HG03060 (cell line): ENCODE measurements at regions not wholly inside any gene's neighbourhood (a gene's known extent, or its start where the extent isn't known, plus 50 kb on each side); places are given as distances from the start of the nearest gene placed in this dataset.
"Not testable (repeated sequence)": the region's sequence is repeated elsewhere in the genome, so short reads cannot be mapped to it uniquely, and the experiment has no call there.

ENCODE experiments used
- ATAC-seq: cut with Tn5 transposase; IDR thresholded peaks from one replicate; pipeline ENCODE4 v1.9.1; 2021; ENCODE audit warnings: low read depth, moderate number of reproducible peaks; ENCODE audit not compliant: unreplicated experiment

- ATAC-seq, result no peak
Observed at GRCh38 chr4:28822163-28822562, 1898.0 kb upstream of the PCDH7 start.

GRCh38 chr4:28827866-28828265 lies 1892.3 kb upstream of the PCDH7 start:
- no peak for ATAC-seq

- ATAC-seq, result no peak
Observed at GRCh38 chr4:28831867-28832266, 1888.3 kb upstream of the PCDH7 start.

GRCh38 chr4:28832444-28832843 lies 1887.7 kb upstream of the PCDH7 start:
- no peak for ATAC-seq

- ATAC-seq, result no peak
Observed at GRCh38 chr4:28834120-28834519, 1886.0 kb upstream of the PCDH7 start.

GRCh38 chr4:28835501-28835900 lies 1884.7 kb upstream of the PCDH7 start:
- ATAC-seq, result no peak

- ATAC-seq, result no peak
Observed at GRCh38 chr4:28842271-28842670, 1877.9 kb upstream of the PCDH7 start.

- no peak for ATAC-seq
Observed at GRCh38 chr4:28845158-28845557, 1875.0 kb upstream of the PCDH7 start.

GRCh38 chr4:28857028-28857427 lies 1863.1 kb upstream of the PCDH7 start:
- not testable (repeated sequence) for ATAC-seq

GRCh38 chr4:28868841-28869240 lies 1851.3 kb upstream of the PCDH7 start:
- no peak for ATAC-seq

- no peak for ATAC-seq
Observed at GRCh38 chr4:28879178-28879577, 1841.0 kb upstream of the PCDH7 start.

- ATAC-seq, result no peak
Observed at GRCh38 chr4:28879900-28880299, 1840.3 kb upstream of the PCDH7 start.

- no peak for ATAC-seq
Observed at GRCh38 chr4:28883211-28883610, 1837.0 kb upstream of the PCDH7 start.

GRCh38 chr4:28886934-28887333 lies 1833.2 kb upstream of the PCDH7 start:
- ATAC-seq, result no peak

GRCh38 chr4:28890949-28891775 lies 1829.0 kb upstream of the PCDH7 start:
- ATAC-seq, result no peak

GRCh38 chr4:28913466-28913865 lies 1806.7 kb upstream of the PCDH7 start:
- no peak for ATAC-seq

- ATAC-seq, result no peak
Observed at GRCh38 chr4:28916585-28916984, 1803.6 kb upstream of the PCDH7 start.

GRCh38 chr4:28918871-28919270 lies 1801.3 kb upstream of the PCDH7 start:
- no peak for ATAC-seq

GRCh38 chr4:28921886-28922285 lies 1798.3 kb upstream of the PCDH7 start:
- ATAC-seq, result no peak

- no peak for ATAC-seq
Observed at GRCh38 chr4:28926156-28926555, 1794.0 kb upstream of the PCDH7 start.

GRCh38 chr4:28942631-28943030 lies 1777.5 kb upstream of the PCDH7 start:
- ATAC-seq, result no peak

- no peak for ATAC-seq
Observed at GRCh38 chr4:28947374-28947773, 1772.8 kb upstream of the PCDH7 start.

- no peak for ATAC-seq
Observed at GRCh38 chr4:28948501-28948900, 1771.7 kb upstream of the PCDH7 start.
